Keratinocyte (primary cell): ENCODE measurements at regions not wholly inside any gene's neighbourhood (a gene's known extent, or its start where the extent isn't known, plus 50 kb on each side); places are given as distances from the start of the nearest gene placed in this dataset.

Experiments
- DNase-seq: peaks from one replicate; pipeline ENCODE4 v3.0.0-alpha.2; 2011; ENCODE audit warnings: low read depth, missing footprints, low spot score
- FAIRE-seq: peaks from 2 replicates; lab custom pipeline; 2011; peaks lifted over from hg19 to GRCh38; lab: Jason Lieb, UNC
- H2AFZ ChIP-seq: 2 replicates; pipeline ENCODE4 v1.6.0; 2012; ENCODE audit warnings: low read length, control low read depth, inconsistent platforms; ENCODE audit not compliant: control insufficient read depth
- H3K27ac ChIP-seq: 2 replicates; pipeline ENCODE4 v1.5.1; 2011; ENCODE audit warnings: low read length; ENCODE audit not compliant: control insufficient read depth, insufficient read depth
- H3K27me3 ChIP-seq: 3 replicates; pipeline ENCODE4 v1.6.0; 2011; ENCODE audit warnings: low read length; ENCODE audit not compliant: control insufficient read depth, insufficient read depth; ENCODE audit errors: extremely low read depth
- H3K36me3 ChIP-seq, 2 experiments: 2 replicates in 1 of 2; 3 replicates in 1 of 2; pipeline ENCODE4 v1.5.1; 2011; ENCODE audit warnings: low read length in 2 of 2, mild to moderate bottlenecking in 1 of 2; ENCODE audit not compliant: control insufficient read depth in 2 of 2, insufficient read depth in 2 of 2; ENCODE audit errors: extremely low read depth in 1 of 2
- H3K4me1 ChIP-seq: 3 replicates; pipeline ENCODE4 v1.5.1; 2011; ENCODE audit warnings: low read length; ENCODE audit not compliant: control insufficient read depth, insufficient read depth; ENCODE audit errors: extremely low read depth
- H3K4me2 ChIP-seq: 3 replicates; pipeline ENCODE4 v1.6.0; 2011; ENCODE audit warnings: low read depth, low read length; ENCODE audit not compliant: control insufficient read depth, insufficient read depth; ENCODE audit errors: extremely low read depth
- H3K4me3 ChIP-seq, 3 experiments: fragments of 200-600 bp in 1 of 3; sonication (generic) in 1 of 3; 2 replicates in 2 of 3; 3 replicates in 1 of 3; pipeline ENCODE4 v1.5.1; 2011 to 2016; ENCODE audit warnings: low read length in 3 of 3, mild to moderate bottlenecking in 3 of 3, control low read depth in 2 of 3, inconsistent platforms in 1 of 3, low read depth in 1 of 3, mixed read lengths in 1 of 3, mixed run types in 1 of 3, moderate library complexity in 1 of 3; ENCODE audit not compliant: control insufficient read depth in 2 of 3, insufficient read depth in 2 of 3; ENCODE audit errors: extremely low read depth in 1 of 3
- H3K79me2 ChIP-seq: 2 replicates; pipeline ENCODE4 v1.6.0; 2012; ENCODE audit warnings: low read length; ENCODE audit not compliant: control insufficient read depth, insufficient read depth
- H3K9ac ChIP-seq: 3 replicates; pipeline ENCODE4 v1.6.0; 2011; ENCODE audit warnings: low read length; ENCODE audit not compliant: control insufficient read depth, insufficient read depth; ENCODE audit errors: extremely low read depth
- H3K9me1 ChIP-seq: 3 replicates; pipeline ENCODE4 v1.6.0; 2011; ENCODE audit warnings: low read length; ENCODE audit not compliant: control insufficient read depth, insufficient read depth; ENCODE audit errors: extremely low read depth
- H3K9me3 ChIP-seq: 2 replicates; pipeline ENCODE4 v1.5.1; 2012; ENCODE audit warnings: low read depth, low read length; ENCODE audit not compliant: control insufficient read depth
- H4K20me1 ChIP-seq: 3 replicates; pipeline ENCODE4 v1.6.0; 2011; ENCODE audit warnings: low read length; ENCODE audit not compliant: control insufficient read depth, insufficient read depth; ENCODE audit errors: extremely low read depth
- EZH2 ChIP-seq: IDR thresholded peaks from one replicate; pipeline ENCODE4 v1.6.1; 2012; ENCODE audit warnings: inconsistent platforms, mild to moderate bottlenecking, low read length, moderate library complexity
- dilution Hi-C: fragments of 300-500 bp; cut with MboI; formaldehyde crosslinking; loops from one replicate; pipeline ENCODE4 v1.7.0; 2020; ENCODE audit warnings: low sequenced_read_pairs; ENCODE audit not compliant: extremely low pct_ligation_motif_present
- TF ChIP-seq, protein P1 (sequence below), 3 experiments: IDR thresholded peaks in 1 of 3; conservative IDR thresholded peaks in 1 of 3; optimal IDR thresholded peaks in 1 of 3; 2 replicates in 2 of 3; 3 replicates in 1 of 3; pipeline versions ENCODE3 to v1.5.1; 2011; ENCODE audit warnings: low read length in 3 of 3, mild to moderate bottlenecking in 3 of 3, moderate library complexity in 2 of 3, control low read depth in 1 of 3, inconsistent platforms in 1 of 3; ENCODE audit not compliant: insufficient read depth in 2 of 3; ENCODE audit errors: extremely low read depth in 1 of 3

DNA sequence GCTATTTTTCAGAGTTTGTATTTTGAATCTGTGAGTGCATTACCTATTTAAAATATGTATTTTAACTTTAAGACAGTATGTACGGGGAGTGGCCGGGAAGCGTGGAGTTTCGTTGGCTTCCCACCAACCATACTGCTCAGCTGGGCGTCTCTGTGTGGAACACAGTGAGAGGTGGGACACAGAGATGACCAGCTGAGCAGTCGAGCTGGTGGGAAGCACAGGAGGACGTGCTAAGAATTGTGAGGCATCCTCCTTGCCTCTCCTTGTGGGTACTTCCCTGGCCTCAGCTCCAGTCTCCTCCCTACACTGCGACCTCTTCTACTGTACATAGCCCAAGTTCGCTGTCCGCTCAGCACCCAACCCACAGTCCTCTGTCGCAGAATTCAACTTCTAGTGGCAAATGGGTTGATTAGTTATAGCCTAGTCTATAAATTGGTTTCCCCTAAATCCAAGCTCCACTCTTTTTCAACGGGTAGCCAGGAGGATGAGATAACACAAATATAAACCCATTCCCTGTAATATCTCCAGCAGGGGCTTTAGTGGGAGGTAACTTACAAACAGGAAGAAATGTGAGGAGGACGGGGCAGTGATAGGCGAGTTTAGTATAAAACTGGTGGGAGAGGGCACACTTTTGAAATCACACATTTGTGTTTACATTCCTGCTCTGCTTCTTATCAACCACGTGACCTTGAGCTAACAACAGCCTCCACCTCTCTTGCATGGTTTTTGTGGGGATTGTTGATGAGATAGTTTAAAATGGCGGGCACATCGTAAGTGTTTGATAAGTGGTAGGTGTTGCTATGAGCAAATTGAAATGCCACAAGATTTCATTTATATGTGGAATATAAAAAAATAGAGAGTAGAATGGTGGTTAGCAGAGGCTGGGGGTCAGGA lies 211.9 kb upstream of the HS3ST3A1 start:
- Histone ChIP-seq H3K36me3 (no peaks in the 10 kb centered on the region), H4K20me1 (no peaks in the 10 kb centered on the region), H3K4me1 (no peaks in the 10 kb centered on the region), H3K9me3 (no peaks in the 10 kb centered on the region), H3K27me3 (no peaks in the 10 kb centered on the region), H3K9me1 (no peaks in the 10 kb centered on the region), H3K79me2 (no peaks in the 10 kb centered on the region), H3K9ac (no peak overlapping the region), H3K4me2 (no peak overlapping the region), H3K27ac (no peak overlapping the region), H3K4me3 (no peak overlapping the region), H2AFZ (no peak overlapping the region)
- FAIRE-seq (no peak), DNase-seq (no peak)
- TF ChIP-seq, protein P1, sequence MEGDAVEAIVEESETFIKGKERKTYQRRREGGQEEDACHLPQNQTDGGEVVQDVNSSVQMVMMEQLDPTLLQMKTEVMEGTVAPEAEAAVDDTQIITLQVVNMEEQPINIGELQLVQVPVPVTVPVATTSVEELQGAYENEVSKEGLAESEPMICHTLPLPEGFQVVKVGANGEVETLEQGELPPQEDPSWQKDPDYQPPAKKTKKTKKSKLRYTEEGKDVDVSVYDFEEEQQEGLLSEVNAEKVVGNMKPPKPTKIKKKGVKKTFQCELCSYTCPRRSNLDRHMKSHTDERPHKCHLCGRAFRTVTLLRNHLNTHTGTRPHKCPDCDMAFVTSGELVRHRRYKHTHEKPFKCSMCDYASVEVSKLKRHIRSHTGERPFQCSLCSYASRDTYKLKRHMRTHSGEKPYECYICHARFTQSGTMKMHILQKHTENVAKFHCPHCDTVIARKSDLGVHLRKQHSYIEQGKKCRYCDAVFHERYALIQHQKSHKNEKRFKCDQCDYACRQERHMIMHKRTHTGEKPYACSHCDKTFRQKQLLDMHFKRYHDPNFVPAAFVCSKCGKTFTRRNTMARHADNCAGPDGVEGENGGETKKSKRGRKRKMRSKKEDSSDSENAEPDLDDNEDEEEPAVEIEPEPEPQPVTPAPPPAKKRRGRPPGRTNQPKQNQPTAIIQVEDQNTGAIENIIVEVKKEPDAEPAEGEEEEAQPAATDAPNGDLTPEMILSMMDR (optimal IDR thresholded peaks at IDR 0.05 in 1 of 3, IDR thresholded peaks at IDR 0.05 in 1 of 3, conservative IDR thresholded peaks at IDR 0.05 in 1 of 3; ENCODE audit: extremely low read depth in 1 of 3, insufficient read depth in 2 of 3, low read length in 3 of 3) = no peak
- dilution Hi-C loops = no loop called here

DNA sequence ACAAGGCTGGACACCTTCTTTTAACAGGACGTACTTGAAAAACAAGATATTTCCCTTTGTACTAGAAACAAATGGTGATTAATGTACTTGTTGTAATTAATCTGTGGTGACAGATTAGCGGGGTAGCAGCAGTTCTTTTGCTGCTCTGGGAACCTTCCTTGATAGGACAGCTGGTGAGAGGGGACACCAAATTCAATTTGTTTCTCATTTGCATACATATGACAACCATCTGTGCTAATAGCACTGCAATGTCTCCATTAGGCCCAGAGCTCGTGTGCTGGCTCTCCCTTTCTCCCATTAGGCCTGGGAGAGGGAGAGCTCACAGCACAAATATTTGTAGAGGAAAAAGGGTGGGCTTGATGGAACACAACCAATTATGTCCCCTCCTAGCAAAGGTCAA lies 221.0 kb upstream of the HS3ST3A1 start:
- H3K4me1 ChIP-seq = no peaks in the 10 kb centered on the region
- dilution Hi-C loops = no loop called here
- H4K20me1 ChIP-seq = no peaks in the 10 kb centered on the region
- H3K9ac ChIP-seq = no peak overlapping the region
- no peaks in the 10 kb centered on the region for H3K36me3 ChIP-seq
- H3K9me1 ChIP-seq = no peaks in the 10 kb centered on the region
- H3K27me3 ChIP-seq = no peaks in the 10 kb centered on the region
- FAIRE-seq (no peak), DNase-seq (no peak)
- TF ChIP-seq, protein P1 (optimal IDR thresholded peaks at IDR 0.05 in 1 of 3, IDR thresholded peaks at IDR 0.05 in 1 of 3, conservative IDR thresholded peaks at IDR 0.05 in 1 of 3; ENCODE audit: extremely low read depth in 1 of 3, insufficient read depth in 2 of 3, low read length in 3 of 3) = no peak
- no peak for TF ChIP-seq EZH2
- H3K27ac ChIP-seq = no peak overlapping the region
- H2AFZ ChIP-seq = no peak overlapping the region
- no peak overlapping the region for H3K4me3 ChIP-seq
- no peaks in the 10 kb centered on the region for H3K9me3 ChIP-seq
- H3K4me2 ChIP-seq = no peak overlapping the region
- no peaks in the 10 kb centered on the region for H3K79me2 ChIP-seq
